ENCODE measurements at regions not wholly inside any gene's neighbourhood (a gene's known extent, or its start where the extent isn't known, plus 50 kb on each side); places are given as distances from the start of the nearest gene placed in this dataset.

DNA sequence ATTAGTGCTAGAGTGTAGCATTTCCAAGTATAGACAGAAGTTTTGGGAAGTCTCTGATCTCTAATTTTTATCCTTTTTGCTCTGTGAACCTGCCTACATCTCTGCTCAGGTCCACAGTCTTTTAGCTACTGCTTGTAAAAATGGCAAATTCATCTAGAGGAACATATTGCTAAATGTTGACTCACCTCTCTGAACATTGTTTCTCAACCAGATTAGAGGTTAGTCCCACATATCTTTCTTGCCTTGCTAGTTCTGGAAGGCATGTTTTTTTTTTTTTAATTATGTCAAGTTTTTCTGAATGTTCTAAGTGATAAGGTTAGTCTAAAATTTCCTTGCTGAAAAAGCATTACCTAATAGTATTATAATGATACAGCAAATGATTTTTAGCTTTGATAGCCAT, 2889.6 kb upstream of the PCDH20 start:
- TF ChIP-seq, protein P1, sequence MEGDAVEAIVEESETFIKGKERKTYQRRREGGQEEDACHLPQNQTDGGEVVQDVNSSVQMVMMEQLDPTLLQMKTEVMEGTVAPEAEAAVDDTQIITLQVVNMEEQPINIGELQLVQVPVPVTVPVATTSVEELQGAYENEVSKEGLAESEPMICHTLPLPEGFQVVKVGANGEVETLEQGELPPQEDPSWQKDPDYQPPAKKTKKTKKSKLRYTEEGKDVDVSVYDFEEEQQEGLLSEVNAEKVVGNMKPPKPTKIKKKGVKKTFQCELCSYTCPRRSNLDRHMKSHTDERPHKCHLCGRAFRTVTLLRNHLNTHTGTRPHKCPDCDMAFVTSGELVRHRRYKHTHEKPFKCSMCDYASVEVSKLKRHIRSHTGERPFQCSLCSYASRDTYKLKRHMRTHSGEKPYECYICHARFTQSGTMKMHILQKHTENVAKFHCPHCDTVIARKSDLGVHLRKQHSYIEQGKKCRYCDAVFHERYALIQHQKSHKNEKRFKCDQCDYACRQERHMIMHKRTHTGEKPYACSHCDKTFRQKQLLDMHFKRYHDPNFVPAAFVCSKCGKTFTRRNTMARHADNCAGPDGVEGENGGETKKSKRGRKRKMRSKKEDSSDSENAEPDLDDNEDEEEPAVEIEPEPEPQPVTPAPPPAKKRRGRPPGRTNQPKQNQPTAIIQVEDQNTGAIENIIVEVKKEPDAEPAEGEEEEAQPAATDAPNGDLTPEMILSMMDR (IDR thresholded peaks at IDR 0.05; ENCODE audit: insufficient read depth, low read length, poor library complexity, severe bottlenecking), result no peak
- TF ChIP-seq EZH2phosphoT487 (conservative IDR thresholded peaks at IDR 0.05; ENCODE audit: low read length), result no peak

Data from SU-DHL-6 (cell line).